SK-N-SH treated with all-trans-retinoic acid at 6 μM for 48 hours (cell line): ENCODE measurements at regions not wholly inside any gene's neighbourhood (a gene's known extent, or its start where the extent isn't known, plus 50 kb on each side); places are given as distances from the start of the nearest gene placed in this dataset.

ENCODE experiments used
- ATAC-seq: fragments of 200-7000 bp; cut with Tn5 transposase; 3 replicates; pipeline ENCODE4 v1.9.1; 2020; ENCODE audit warnings: mild to moderate bottlenecking, moderate library complexity
- ARNTL ChIP-seq: fragments of 450-650 bp; formaldehyde crosslinking; IDR thresholded peaks from 2 replicates; pipeline ENCODE4 v1.5.0; 2020; ENCODE audit warnings: low read depth, mild to moderate bottlenecking, moderate library complexity, borderline replicate concordance
- CREB5 ChIP-seq: fragments of 250-450 bp; sonication (Bioruptor Pico); IDR thresholded peaks from 2 replicates; pipeline ENCODE4 v1.5.1; 2020; ENCODE audit warnings: low read depth, mild to moderate bottlenecking, moderate library complexity
- CSDC2 ChIP-seq: fragments of 250-450 bp; sonication (Bioruptor Pico); IDR thresholded peaks from 2 replicates; pipeline ENCODE4 v1.5.0; 2020; ENCODE audit warnings: mild to moderate bottlenecking, moderate library complexity
- ESRRG ChIP-seq: fragments of 250-450 bp; sonication (Bioruptor Pico); IDR thresholded peaks from 2 replicates; pipeline ENCODE4 v1.6.1; 2021; ENCODE audit warnings: mild to moderate bottlenecking
- GLIS3 ChIP-seq: fragments of 250-450 bp; sonication (Bioruptor Pico); IDR thresholded peaks from 2 replicates; pipeline ENCODE4 v1.5.0; 2020; ENCODE audit warnings: mild to moderate bottlenecking, moderate library complexity
- ISL1 ChIP-seq: fragments of 250-450 bp; sonication (Bioruptor Pico); IDR thresholded peaks from 2 replicates; pipeline ENCODE4 v2.1.2; 2022; ENCODE audit warnings: mild to moderate bottlenecking, moderate library complexity
- OSR1 ChIP-seq: fragments of 250-450 bp; sonication (Bioruptor Pico); IDR thresholded peaks from 2 replicates; pipeline ENCODE4 v1.8.0; 2022; ENCODE audit warnings: moderate library complexity, mild to moderate bottlenecking, inconsistent platforms
- PATZ1 ChIP-seq: fragments of 250-450 bp; sonication (Bioruptor Pico); IDR thresholded peaks from 2 replicates; pipeline ENCODE4 v1.8.0; 2020; ENCODE audit warnings: mild to moderate bottlenecking, moderate library complexity, borderline replicate concordance
- POU6F1 ChIP-seq: fragments of 250-450 bp; sonication (Bioruptor Pico); IDR thresholded peaks from 2 replicates; pipeline ENCODE4 v1.8.0; 2021; ENCODE audit warnings: low read depth, mild to moderate bottlenecking, moderate library complexity, borderline replicate concordance
- PPARA ChIP-seq: fragments of 250-450 bp; sonication (Bioruptor Pico); IDR thresholded peaks from 2 replicates; pipeline ENCODE4 v1.5.0; 2020; ENCODE audit warnings: mild to moderate bottlenecking, borderline replicate concordance
- RARB ChIP-seq: fragments of 250-450 bp; sonication (Bioruptor Pico); IDR thresholded peaks from 2 replicates; pipeline ENCODE4 v1.8.0; 2021; ENCODE audit warnings: mild to moderate bottlenecking, moderate library complexity
- SNAI2 ChIP-seq: fragments of 250-450 bp; sonication (Bioruptor Pico); IDR thresholded peaks from 2 replicates; pipeline ENCODE4 v1.5.0; 2020; ENCODE audit warnings: mild to moderate bottlenecking, moderate library complexity
- TCF4 ChIP-seq: fragments of 250-450 bp; sonication (Bioruptor Pico); IDR thresholded peaks from 2 replicates; pipeline ENCODE4 v1.8.0; 2021; ENCODE audit warnings: mild to moderate bottlenecking, moderate library complexity, borderline replicate concordance
- TOX ChIP-seq: fragments of 250-450 bp; sonication (Bioruptor Pico); IDR thresholded peaks from 2 replicates; pipeline ENCODE4 v1.8.0; 2021; ENCODE audit warnings: mild to moderate bottlenecking, moderate library complexity, borderline replicate concordance
- TSHZ2 ChIP-seq: fragments of 250-450 bp; sonication (Bioruptor Pico); IDR thresholded peaks from 2 replicates; pipeline ENCODE4 v1.5.0; 2020; ENCODE audit warnings: mild to moderate bottlenecking, moderate library complexity
- ZC3H10 ChIP-seq: fragments of 250-450 bp; sonication (Bioruptor Pico); IDR thresholded peaks from 2 replicates; pipeline ENCODE4 v1.5.1; 2021; ENCODE audit warnings: mild to moderate bottlenecking, moderate library complexity
- ZFP3 ChIP-seq: fragments of 250-450 bp; sonication (Bioruptor Pico); IDR thresholded peaks from 2 replicates; pipeline ENCODE4 v1.5.0; 2020; ENCODE audit warnings: mild to moderate bottlenecking, moderate library complexity
- ZFP30 ChIP-seq: fragments of 450-650 bp; formaldehyde crosslinking; IDR thresholded peaks from 2 replicates; pipeline ENCODE4 v1.5.0; 2022; ENCODE audit warnings: mild to moderate bottlenecking, moderate library complexity
- ZNF565 ChIP-seq: fragments of 450-650 bp; formaldehyde crosslinking; conservative IDR thresholded peaks from 2 replicates; pipeline ENCODE4 v1.5.0; 2020; ENCODE audit warnings: low read depth, mild to moderate bottlenecking, moderate library complexity
- ZNF70 ChIP-seq: fragments of 450-650 bp; formaldehyde crosslinking; IDR thresholded peaks from 2 replicates; pipeline ENCODE4 v1.5.0; 2020; ENCODE audit warnings: mild to moderate bottlenecking, moderate library complexity
- ZNF8 ChIP-seq: fragments of 450-650 bp; formaldehyde crosslinking; IDR thresholded peaks from 2 replicates; pipeline ENCODE4 v1.5.0; 2020; ENCODE audit warnings: mild to moderate bottlenecking, moderate library complexity

- TF ChIP-seq POU6F1 = no peak
- no peak for TF ChIP-seq ZNF70
- no peak for TF ChIP-seq ZC3H10 (CRISPR knock-in tag)
- no peak for TF ChIP-seq TCF4
- TF ChIP-seq RARB (CRISPR knock-in tag) = no peak
- TF ChIP-seq TSHZ2 (CRISPR knock-in tag) = no peak
- no peak for TF ChIP-seq PPARA (CRISPR knock-in tag)
- no peak for TF ChIP-seq ESRRG (CRISPR knock-in tag)
- no peak for TF ChIP-seq TOX (CRISPR knock-in tag)
- TF ChIP-seq CSDC2 (CRISPR knock-in tag) = no peak
- no peak for TF ChIP-seq ZNF8 (CRISPR knock-in tag)
- TF ChIP-seq ISL1 = no peak
- TF ChIP-seq SNAI2 (CRISPR knock-in tag) = no peak
- TF ChIP-seq CREB5 (CRISPR knock-in tag) = no peak
- no peak for TF ChIP-seq PATZ1
- TF ChIP-seq OSR1 (CRISPR knock-in tag) = no peak
- TF ChIP-seq ZFP30 (CRISPR knock-in tag) = no peak
- TF ChIP-seq ZFP3 = no peak
- no peak for TF ChIP-seq GLIS3
- TF ChIP-seq, all 23 proteins: peak for 0
- peak; percentile 98 for ATAC-seq
These were observed 75.7 kb upstream of the CCDC71L start for GRCh38 chr7:106736508-106737201.

GRCh38 chr7:106737202-106737562, 76.2 kb upstream of the CCDC71L start:
- ATAC-seq = peak; percentile 86

More at GRCh38 chr7:106737202-106737562, 76.2 kb upstream of the CCDC71L start:
- TF ChIP-seq SNAI2 (CRISPR knock-in tag) (no peak), ARNTL (CRISPR knock-in tag) (no peak), ESRRG (CRISPR knock-in tag) (no peak), RARB (CRISPR knock-in tag) (no peak), GLIS3 (no peak), ZNF565 (CRISPR knock-in tag) (no peak), ZC3H10 (CRISPR knock-in tag) (no peak), ZFP3 (no peak), POU6F1 (no peak)
